NCI-H510A (cell line): ENCODE measurements at regions not wholly inside any gene's neighbourhood (a gene's known extent, or its start where the extent isn't known, plus 50 kb on each side); places are given as distances from the start of the nearest gene placed in this dataset.

Source experiments
- DNase-seq: peaks from one replicate; lab custom pipeline; 2025; lab: John Stamatoyannopoulos, UW

DNA sequence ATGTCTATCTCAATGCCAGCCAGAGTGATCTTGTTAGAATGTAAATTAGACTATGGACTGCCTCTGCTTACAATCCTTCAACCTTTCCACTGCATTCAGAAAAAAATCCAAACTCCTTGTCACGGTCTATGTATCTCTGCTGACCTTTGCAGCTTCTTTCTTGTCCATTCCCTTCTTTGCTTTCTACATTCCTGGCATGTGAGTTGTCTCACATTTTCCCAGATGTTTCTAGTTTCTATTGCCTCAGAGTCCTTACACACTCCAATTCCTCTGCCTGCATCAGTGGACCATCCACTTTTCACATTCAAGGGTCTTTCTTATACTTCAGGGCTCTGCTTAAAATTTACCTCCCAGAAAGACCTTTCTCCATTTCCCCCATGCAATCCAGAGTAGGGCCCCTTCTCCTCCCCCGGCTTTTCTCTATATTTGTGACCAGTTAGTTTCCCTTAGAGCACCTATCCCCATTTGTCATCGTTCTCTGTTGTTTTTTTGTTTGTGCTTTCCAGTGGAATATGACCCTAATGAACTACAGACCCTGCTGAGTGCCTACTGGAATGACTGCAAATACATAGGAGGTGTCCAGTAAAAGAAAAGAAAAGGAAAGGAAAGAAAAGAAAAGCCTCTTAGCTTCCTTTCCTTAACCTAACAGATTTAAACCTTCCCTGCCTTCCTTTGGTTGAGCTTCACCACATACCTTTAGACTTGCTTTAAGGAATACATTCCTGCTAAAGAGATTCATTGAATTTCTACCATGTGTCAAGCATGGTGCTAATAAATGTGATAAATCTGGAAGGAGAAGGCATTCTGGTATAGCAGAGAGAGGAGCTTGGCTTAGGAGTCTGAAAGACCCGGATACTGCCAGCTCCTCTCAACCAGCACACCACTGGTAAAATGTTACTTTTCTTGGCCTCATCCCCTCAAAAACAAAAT is 102.0 kb downstream of the DIRAS3 start:
- DNase-seq, result no peak

DNA sequence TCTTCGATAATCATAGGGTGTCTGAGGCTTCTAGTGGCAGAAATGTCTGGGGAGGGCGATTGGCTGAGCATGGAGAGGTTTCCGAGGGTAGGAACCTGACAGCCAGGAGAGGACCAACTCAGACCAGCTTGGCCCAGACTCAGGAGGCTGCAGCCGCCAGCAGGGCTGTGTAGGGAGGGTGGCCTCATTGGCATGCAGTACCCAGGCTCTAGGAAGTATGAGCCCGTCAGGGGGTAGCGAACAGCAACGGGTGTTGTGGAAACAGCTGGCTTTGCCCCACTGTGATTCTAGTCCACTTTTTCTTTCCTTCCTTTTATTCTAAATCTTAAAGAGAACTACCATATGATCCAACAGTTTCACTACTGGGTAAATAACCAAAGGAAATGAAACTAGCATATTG is 103.3 kb downstream of the DIRAS3 start:
- DNase-seq, result no peak

DNA sequence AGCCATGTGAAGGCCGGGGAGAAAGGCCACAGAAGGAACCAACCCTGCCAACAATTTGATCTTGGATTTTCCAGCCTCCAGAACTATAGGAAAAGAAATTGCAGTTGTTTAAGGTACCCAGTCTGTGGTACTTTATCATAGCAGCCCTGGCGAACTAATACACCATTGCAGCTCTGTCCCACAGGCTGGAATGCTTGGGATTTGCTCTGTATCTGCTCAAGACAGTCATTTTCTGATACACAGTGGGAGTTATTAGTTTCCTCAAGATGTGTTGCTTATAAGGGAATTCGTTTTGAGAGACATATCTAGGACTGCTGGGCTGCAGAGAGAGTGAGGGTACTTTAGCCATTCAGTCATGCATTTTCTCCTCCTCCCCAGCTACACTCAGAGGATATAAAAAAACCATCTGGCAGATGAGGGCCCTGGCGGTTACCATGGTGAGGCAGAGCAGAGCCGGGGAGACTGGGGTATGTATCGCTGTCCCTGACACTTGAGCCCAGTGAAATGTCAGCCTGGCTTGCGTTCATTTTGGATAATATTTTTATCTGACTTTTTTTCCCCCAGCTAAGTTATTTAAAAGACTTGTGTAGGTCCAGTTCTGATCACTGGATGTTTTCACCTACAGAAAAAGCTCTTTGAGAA is 104.6 kb downstream of the DIRAS3 start:
- DNase-seq, result peak; percentile 51

DNA sequence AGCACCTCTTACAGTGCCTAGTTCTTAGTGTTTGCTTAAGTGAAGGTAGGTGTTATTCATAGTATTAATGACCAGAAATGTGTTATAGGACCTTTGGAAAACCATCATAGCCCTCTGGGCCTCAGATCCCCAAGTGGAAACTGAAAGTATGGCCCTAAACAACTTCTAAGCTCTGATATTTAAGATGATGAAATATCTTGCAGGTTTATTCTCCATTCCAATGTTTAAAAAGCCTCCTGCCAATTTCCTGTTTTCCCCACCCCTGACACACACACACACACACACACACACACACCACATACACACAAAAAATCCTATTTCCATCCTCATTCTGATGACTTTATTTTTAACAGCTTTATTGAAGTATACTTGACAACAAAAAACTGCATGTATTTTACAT is 108.2 kb downstream of the DIRAS3 start:
- no peak for DNase-seq

DNA sequence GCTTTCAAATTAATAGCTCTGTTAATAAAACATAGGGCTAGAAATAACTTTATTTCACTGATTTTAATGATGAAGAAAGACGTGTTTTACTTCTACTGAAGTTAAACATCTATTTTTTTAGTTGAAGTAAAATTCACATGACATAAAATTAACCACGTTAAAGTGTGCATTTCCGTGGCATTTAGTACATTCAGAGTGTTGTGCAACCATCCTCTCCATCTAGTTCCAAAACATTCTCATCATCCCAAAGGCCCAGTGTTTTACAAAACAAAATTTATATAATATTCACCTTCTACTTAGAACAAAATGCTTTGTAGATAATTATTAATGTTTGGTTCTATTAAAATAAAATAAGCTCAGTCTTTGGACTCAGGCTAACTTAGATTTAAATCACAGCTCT is 108.5 kb upstream of the GNG12 start:
- no peak for DNase-seq

DNA sequence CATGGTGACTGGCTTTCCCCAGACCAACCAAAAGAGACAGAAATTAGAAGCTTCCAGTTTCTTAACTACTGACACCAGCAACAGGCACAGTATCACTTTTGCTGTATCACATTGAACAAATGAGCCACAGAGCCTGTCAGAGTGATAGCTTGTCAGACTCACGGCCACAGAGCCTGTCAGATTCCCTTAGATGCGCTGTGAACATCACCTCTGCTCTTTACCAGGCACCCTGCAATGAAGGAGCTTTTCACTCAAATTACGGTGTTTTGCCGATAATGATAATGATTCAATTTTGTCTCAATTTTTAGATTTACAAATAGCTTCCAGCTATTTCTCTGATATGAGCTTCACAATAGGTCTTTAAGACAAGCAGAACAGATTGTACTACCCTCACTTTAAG is 107.9 kb upstream of the GNG12 start:
- DNase-seq, result no peak

DNA sequence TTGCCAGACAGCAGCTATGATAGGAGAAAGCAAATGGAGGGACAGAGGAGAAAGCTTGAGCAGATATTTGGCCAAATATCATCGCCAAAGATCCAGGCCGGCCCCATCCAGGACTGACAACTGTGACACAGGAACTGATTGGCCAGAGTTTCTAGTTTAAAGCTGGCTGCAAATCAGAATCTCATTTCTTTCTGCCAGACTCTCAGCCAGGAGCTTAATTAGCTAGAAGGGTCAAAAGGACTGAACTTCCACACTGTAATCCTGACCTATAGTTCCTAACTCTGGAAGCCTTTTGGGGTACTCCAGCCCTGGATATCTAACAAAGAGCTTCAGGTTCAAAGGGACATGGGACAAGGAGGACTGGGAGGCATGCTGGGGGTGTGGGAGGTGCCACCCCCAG is 106.7 kb upstream of the GNG12 start:
- no peak for DNase-seq

DNA sequence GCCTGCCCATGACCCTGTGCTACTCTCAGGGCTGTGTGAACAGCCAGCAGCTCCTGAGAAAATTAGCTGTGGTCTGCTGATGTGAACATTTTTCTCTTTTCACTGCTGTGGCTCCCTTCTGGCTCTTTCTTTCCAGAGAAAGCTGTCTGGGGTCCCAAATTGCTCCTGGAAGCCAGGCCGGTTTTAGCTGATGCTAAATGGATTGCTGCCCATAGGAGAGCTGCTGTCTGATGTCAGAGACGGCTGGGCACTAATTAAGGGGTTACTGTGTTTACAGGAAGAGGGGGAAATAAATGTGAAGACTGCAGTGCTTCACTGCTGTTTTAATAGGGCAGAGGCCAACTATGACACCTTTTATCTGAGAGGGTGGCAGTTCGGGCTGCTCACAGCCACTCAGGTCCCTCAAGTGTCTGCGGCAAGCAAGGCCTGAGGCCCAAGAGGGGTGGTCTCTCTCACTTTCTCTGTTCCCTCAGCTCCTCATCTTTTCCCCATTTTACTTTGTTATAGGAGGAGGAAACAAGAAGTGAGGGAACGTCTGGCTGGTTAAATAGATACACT is 106.0 kb upstream of the GNG12 start:
- DNase-seq, result no peak

DNA sequence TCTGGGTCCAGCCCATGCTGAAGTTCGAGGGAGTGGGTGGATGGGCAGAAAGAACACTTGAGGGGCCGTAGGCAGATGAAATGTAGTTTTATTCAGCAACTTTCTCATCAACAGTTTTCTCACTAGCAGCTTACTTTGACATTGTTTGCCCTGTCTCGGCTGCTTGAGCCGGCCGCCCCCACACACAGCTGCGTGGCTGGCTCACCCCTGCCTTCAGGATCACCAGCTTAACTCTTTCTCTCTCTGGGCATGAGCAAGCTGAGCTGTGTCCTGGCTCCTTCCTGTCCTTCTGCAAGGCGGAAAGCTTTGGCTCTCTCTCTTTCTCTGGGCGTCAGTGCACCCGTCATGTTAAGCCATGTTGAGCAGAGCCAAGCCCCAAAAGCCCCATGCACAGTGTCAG is 104.4 kb upstream of the GNG12 start:
- no peak for DNase-seq

DNA sequence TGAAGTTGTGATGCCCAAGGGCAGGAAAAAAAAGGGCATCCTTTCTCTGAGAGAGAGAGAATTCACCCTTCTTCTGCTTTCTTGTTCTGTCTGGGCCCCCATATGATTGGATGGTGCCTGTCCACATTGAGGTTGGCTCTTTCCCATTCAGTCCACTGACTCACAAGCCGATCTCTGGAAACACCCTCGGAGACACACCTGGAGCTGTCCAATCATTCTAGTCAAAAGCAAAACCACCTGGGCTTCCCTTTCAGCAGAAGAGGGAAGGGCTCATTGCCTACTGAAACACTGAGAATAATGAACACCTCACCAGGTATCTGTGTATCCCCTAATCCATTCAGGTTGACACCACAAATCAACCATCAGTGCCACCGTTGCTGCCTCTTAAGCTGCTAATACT is 103.7 kb upstream of the GNG12 start:
- no peak for DNase-seq

DNA sequence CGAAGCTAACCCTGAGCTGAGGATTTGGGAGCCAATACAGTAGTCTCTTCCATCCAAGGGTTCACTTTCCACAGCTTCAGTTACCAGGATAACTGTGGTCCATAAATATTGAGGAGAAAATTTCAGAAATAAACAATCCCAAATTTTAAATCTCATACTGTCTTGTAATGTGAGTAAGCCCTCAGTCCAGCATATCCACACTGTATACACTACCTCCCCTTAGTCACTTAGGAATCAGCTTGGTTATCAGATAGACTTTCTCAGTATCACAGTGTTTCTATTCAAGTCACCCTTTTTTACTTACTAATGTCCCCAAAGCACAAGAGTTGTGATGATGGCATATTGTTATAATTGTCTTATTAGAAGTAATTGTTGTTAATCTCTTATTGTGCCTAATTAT is 102.3 kb upstream of the GNG12 start:
- DNase-seq, result no peak

DNA sequence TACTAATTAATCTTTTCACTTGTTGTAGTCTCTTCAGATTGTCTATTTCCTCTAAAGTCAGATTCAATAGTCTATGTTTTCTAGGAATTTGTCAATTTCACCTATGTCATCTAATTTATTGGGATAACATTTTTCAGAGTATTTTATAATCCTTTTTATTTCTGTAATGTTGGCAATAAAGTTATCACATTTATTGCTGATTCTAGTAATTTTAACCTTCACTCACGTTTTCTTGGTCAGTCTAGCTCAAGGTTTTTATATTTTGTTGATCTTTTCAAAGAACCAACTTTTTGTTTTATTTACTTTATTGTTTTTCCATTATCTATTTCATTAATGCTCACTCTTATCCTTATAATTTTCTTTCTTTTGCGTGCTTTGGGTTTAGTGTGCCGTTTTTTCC is 97.9 kb upstream of the GNG12 start:
- no peak for DNase-seq

DNA sequence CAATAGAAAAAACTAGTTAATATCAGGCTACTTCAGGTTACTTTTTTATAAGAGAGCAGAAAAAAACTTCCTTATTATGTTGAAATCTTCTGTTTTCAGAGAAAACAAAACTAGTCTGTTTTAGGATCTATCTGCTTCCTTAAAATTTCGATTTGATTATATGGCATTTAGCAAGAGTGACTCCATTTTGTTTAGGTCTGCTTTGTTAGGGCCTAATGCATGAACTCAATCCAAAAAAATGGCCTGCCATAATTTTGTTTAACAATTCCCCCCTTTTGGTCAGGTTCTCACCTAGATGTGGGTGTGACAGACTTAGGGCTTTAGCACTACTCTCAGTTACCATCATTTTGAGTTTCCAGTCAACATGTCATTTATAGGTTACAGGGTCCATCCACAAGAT is 89.8 kb upstream of the GNG12 start:
- no peak for DNase-seq

DNA sequence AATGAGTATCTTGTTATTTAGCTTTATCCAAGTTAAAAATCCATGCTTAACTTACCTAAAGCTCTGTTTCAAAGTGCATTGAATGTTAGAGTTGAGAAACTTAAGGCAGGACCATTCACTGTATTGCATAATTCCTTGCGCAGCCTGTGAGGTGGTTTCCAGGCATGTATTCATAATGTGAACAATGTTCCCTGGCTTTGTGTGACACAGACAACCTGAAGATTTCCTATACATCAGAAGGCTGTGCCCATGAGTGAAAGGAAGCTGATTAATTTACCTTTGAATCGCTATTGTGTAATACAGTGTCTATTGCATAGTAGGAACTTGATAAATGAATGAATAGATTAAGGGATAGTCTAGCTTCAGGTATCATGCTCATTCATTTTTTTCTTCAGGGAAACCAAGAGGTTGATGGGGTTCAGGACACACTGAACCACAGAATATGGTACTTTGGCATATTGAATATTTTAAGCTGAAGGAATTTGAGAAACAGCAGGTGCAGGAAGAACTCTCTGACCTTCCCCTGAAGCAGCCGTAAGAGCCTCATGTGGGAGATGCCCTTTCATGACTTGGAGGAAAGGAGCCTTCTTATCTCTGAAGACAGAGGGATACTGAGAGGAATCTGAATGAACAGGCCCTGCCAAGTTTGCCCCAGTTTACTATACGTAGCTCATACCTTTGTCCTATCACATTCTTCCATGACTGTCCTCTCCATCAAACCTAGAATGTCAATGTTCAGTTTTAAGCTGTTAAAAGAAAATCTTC is 88.6 kb upstream of the GNG12 start:
- no peak for DNase-seq

DNA sequence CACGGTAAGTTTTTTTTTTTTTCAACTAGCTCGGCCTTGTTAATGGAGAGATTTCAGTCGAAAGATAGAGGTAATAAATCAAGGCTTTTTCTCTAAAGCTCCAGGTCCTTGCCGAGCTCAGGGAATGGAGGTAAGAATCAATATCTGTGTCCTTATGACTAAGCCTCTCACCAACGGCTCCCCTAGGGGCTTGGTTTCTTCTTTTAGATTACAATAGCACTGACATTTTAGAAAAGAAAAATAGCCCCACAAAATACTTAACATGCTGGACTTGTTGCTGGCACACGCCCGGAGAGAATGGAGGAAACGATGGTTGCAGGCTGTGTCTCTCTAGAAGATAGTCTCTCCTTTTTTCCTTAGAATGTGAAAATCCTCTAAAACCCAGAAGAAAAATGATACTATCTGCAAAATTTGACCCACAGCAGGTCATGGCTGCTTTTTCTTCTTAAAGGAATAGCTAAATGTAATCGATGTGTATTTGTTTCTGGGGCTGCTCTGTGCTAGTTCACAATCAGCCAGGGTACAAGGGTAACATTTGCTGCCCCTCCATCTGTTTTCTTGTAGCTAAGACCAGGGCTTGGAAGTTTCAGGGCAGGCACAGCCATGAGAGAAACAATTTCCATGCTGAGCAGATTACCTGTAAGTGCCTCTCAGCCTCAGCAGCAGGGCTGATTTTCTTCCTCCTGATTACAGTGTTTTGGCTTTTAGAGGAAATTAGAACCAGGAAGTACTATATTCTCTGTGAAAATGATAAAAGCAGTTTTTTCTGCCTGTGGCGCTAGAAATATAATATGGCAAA is 86.2 kb upstream of the GNG12 start:
- DNase-seq, result no peak

DNA sequence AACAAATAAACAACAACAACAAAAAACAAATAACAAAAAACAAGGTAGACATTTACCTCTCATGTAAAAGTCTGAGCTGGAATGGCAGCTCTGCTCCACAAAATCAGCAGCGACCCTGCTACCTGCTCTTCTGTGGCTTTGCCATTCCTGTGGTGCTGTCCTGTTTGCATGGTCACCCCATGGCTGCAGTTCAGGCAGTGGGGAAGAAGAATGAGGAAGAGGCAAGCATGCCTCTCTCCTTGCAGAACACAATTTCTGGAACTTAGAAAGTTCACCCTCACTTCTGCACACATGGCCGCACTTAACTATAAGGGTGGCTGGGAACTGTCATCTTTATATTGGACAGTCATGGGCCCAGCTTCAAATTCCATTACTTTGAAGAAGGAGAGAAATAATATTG is 84.8 kb upstream of the GNG12 start:
- no peak for DNase-seq

DNA sequence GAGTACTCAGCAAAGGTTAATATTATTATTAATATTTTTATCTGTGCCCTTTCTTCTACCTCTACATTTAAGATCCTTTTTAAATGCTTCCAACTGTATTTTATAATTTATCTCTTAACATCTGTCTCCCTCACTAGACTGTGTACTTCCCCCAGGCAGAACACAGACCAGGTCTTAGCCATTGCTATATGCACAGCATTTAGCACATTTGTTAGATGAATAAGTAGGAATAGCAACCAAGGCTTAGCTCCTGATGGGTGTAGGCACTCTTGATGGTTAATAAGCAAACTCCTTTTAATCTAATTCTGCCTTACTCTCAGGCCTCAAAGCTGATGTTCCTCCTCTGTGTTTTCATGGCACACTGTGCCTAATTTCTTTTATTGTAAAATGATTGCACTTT is 83.7 kb upstream of the GNG12 start:
- DNase-seq, result no peak

DNA sequence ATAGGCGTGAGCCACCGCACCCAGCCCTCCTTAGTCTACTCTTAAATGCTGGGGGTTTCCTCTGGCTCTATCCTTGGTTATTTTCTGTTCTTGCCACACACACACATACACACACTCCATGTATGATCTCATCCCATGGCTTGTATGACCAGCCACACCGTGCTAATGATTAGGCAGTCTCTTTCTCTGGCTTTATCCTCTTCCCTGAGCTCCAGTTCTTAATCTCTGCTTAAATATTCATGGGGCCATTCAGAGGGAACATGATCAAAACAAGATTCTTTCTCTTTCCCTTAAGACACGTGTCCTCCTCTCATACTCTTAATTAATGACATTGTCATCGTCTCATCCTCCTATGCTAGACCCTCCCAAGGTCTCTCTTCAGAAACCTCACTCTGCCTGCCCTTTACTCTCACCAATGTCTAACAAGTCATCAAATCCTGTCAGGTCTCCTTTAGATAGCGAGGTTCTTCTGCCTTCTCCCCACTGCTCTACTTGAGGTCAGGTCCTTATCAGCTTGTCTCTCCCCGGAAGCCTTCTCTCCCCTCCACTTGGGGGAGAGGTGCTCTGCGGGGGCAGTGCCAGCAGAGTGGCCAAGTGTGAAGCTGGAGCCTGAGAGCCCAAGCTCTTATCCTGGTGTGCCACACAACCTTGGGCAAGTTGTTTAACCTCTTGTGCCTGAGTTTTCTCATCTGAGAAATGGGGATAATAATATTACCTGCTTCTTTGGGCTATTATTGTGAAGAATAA is 83.0 kb upstream of the GNG12 start:
- no peak for DNase-seq

DNA sequence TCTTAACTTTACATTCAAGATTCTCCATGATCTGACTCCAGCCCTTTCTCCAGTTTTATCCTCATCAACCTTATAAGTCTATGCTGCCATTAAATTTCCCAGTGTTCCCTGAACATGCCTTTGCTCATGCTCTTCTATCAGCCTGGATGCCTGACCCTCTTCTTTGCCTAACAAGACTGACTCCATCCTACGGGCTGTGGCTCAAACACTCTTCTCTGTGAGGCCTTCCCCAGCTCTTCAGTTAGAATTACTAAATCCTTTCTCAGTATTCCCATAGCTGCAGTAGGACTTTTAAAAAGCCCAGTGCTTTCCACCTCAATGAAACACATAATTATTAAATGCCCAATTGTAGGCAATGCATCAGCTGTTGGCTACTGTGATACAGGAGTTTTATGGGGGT is 76.5 kb upstream of the GNG12 start:
- DNase-seq, result no peak

DNA sequence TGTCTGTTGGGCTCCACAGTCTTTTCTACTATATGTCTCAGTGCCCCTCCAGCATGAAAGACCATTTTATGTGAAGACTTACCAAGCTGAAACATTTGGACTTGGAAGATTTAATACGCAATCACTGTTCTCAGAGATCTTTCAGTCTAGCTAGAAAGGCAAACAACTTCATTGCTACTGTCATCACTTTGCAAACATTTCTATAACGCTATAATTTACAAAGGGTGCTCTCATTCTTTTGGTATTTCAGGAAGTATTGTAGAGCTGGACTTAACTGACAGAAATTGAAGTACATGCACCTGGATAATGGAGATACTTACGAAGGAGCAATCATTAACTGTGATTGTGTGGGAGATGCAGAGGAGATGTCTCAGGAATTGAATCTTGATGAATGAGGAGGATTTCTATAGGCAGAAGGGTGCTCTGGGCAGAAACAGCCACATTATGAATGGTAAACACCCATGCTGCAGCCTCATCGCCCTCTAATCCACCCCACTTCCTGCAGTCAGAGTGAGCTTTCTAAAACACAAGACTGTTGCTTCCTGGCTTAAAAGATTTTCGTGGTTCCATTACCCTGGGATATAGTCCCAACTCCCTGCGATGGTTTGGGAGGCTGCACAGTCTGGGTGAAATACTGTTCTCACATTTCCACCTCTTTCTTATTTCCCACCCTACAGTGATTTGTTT is 75.1 kb upstream of the GNG12 start:
- no peak for DNase-seq
